Loucy (cell line): ENCODE measurements at regions not wholly inside any gene's neighbourhood (a gene's known extent, or its start where the extent isn't known, plus 50 kb on each side); places are given as distances from the start of the nearest gene placed in this dataset.

ENCODE experiments used
- H2AFZ ChIP-seq: fragments of 200-600 bp; sonication (generic); 2 replicates; pipeline ENCODE4 v1.6.0; 2016; ENCODE audit warnings: antibody characterized with exemption, mild to moderate bottlenecking, low read length, moderate library complexity
- H3F3A ChIP-seq: fragments of 200-600 bp; 2 replicates; pipeline ENCODE4 v1.6.0; 2016; ENCODE audit warnings: antibody characterized with exemption, low read depth, mild to moderate bottlenecking
- H3K27me3 ChIP-seq: fragments of 200-600 bp; sonication (generic); 2 replicates; pipeline ENCODE4 v1.6.1; 2014; ENCODE audit warnings: low read length, mild to moderate bottlenecking; ENCODE audit not compliant: insufficient read depth, poor library complexity, severe bottlenecking
- H3K36me3 ChIP-seq: fragments of 200-600 bp; sonication (generic); 2 replicates; pipeline ENCODE4 v1.6.1; 2016; ENCODE audit warnings: low read length; ENCODE audit not compliant: insufficient read depth
- H3K4me1 ChIP-seq: fragments of 200-600 bp; sonication (generic); 2 replicates; pipeline ENCODE4 v1.5.1; 2014; ENCODE audit warnings: low read length, mild to moderate bottlenecking; ENCODE audit not compliant: insufficient read depth, poor library complexity, severe bottlenecking
- H3K4me2 ChIP-seq: fragments of 200-600 bp; sonication (generic); 2 replicates; pipeline ENCODE4 v1.6.0; 2014; ENCODE audit warnings: antibody characterized with exemption, low read length, low read depth, mild to moderate bottlenecking; ENCODE audit not compliant: poor library complexity, severe bottlenecking
- H3K4me3 ChIP-seq: fragments of 200-600 bp; sonication (generic); 2 replicates; pipeline ENCODE4 v1.5.1; 2014; ENCODE audit warnings: low read length, mild to moderate bottlenecking, mixed read lengths; ENCODE audit not compliant: poor library complexity, severe bottlenecking
- H3K79me2 ChIP-seq: fragments of 200-600 bp; sonication (generic); 2 replicates; pipeline ENCODE4 v1.6.1; 2014; ENCODE audit warnings: low read length; ENCODE audit not compliant: insufficient read depth
- H3K9ac ChIP-seq: fragments of 200-600 bp; sonication (generic); 2 replicates; pipeline ENCODE4 v1.6.0; 2014; ENCODE audit warnings: mild to moderate bottlenecking, low read depth, low read length, moderate library complexity; ENCODE audit not compliant: poor library complexity, severe bottlenecking
- H3K9me2 ChIP-seq: fragments of 200-600 bp; sonication (generic); replicated peaks from 2 replicates; pipeline ENCODE4 v1.6.1; 2016; ENCODE audit warnings: low read depth, low read length, mixed read lengths
- H3K9me3 ChIP-seq: fragments of 200-600 bp; sonication (generic); 2 replicates; pipeline ENCODE4 v1.6.1; 2014; ENCODE audit warnings: mild to moderate bottlenecking, antibody characterized with exemption, low read length, low read depth; ENCODE audit not compliant: insufficient read depth
- H4K20me1 ChIP-seq: fragments of 200-600 bp; sonication (generic); 2 replicates; pipeline ENCODE4 v1.6.0; 2014; ENCODE audit warnings: antibody characterized with exemption, low read length, mild to moderate bottlenecking; ENCODE audit not compliant: insufficient read depth, poor library complexity, severe bottlenecking
- CTCF ChIP-seq: fragments of 200-600 bp; sonication (generic); conservative IDR thresholded peaks from 2 replicates; pipeline ENCODE4 v1.5.1; 2014; ENCODE audit warnings: mild to moderate bottlenecking, antibody characterized with exemption, low read length
- EZH2phosphoT487 ChIP-seq: fragments of 200-600 bp; IDR thresholded peaks from 2 replicates; pipeline ENCODE4 v1.6.1; 2018; ENCODE audit warnings: antibody characterized with exemption, mild to moderate bottlenecking, moderate library complexity, borderline replicate concordance

GRCh38 chr2:217671075-217671474 lies 331.7 kb downstream of the TNS1 start:
- Histone ChIP-seq H3K9me3 (no peaks in the 10 kb centered on the region), H2AFZ (no peak overlapping the region), H3K4me2 (no peak overlapping the region), H3K27me3 (peaks cover 7% of the 10 kb centered on the region), H4K20me1 (no peaks in the 10 kb centered on the region), H3K4me1 (no peaks in the 10 kb centered on the region), H3K9me2 (no peaks in the 10 kb centered on the region), H3F3A (no peaks in the 10 kb centered on the region), H3K36me3 (no peaks in the 10 kb centered on the region), H3K79me2 (no peaks in the 10 kb centered on the region), H3K4me3 (no peak overlapping the region), H3K9ac (no peak overlapping the region)
- TF ChIP-seq EZH2phosphoT487 (no peak), CTCF (no peak)

GRCh38 chr2:217669831-217670230 lies 333.0 kb downstream of the TNS1 start:
- no peaks in the 10 kb centered on the region for H3F3A ChIP-seq
- peaks cover 7% of the 10 kb centered on the region for H3K27me3 ChIP-seq
- H3K4me3 ChIP-seq: no peak overlapping the region
- no peaks in the 10 kb centered on the region for H3K9me3 ChIP-seq
- H4K20me1 ChIP-seq: no peaks in the 10 kb centered on the region
- no peak overlapping the region for H3K4me2 ChIP-seq
- no peaks in the 10 kb centered on the region for H3K9me2 ChIP-seq
- no peak overlapping the region for H2AFZ ChIP-seq
- no peak for TF ChIP-seq CTCF
- TF ChIP-seq EZH2phosphoT487: no peak
- no peaks in the 10 kb centered on the region for H3K79me2 ChIP-seq
- no peak overlapping the region for H3K9ac ChIP-seq
- no peaks in the 10 kb centered on the region for H3K4me1 ChIP-seq
- no peaks in the 10 kb centered on the region for H3K36me3 ChIP-seq

- Histone ChIP-seq H2AFZ (no peak overlapping the region), H3K4me3 (no peak overlapping the region), H3K36me3 (no peaks in the 10 kb centered on the region), H3K9ac (no peak overlapping the region), H3K79me2 (no peaks in the 10 kb centered on the region), H3K4me1 (no peaks in the 10 kb centered on the region), H3F3A (no peaks in the 10 kb centered on the region), H3K4me2 (no peak overlapping the region), H3K27me3 (peaks cover 7% of the 10 kb centered on the region), H3K9me2 (no peaks in the 10 kb centered on the region), H4K20me1 (no peaks in the 10 kb centered on the region), H3K9me3 (no peaks in the 10 kb centered on the region)
- no peak for TF ChIP-seq CTCF
- TF ChIP-seq EZH2phosphoT487: no peak
Observed at GRCh38 chr2:217667512-217667911, 335.3 kb downstream of the TNS1 start.
